ENCODE measurements at regions not wholly inside any gene's neighbourhood (a gene's known extent, or its start where the extent isn't known, plus 50 kb on each side); places are given as distances from the start of the nearest gene placed in this dataset.

- no peak for DNase-seq
- H2BK5ac ChIP-seq (ENCODE audit: low read depth, low read length, poor library complexity) = no peak overlapping the region
- H2AK5ac ChIP-seq (ENCODE audit: low read length) = no peak overlapping the region
- WGBS (ENCODE audit: extremely low coverage, insufficient coverage, insufficient read length) = no CpG with 5 or more reads among the region's 3 CpGs
- H3K27ac ChIP-seq (ENCODE audit: low read depth, low read length) = no peak overlapping the region
- no peak overlapping the region for H3K4me3 ChIP-seq (ENCODE audit: low read depth, low read length)
- H3K27me3 ChIP-seq (ENCODE audit: insufficient read depth, low read length) = no peaks in the 10 kb centered on the region
- no peak overlapping the region for H3K4ac ChIP-seq (ENCODE audit: low read depth, low read length)
- H2BK120ac ChIP-seq (ENCODE audit: insufficient read depth, low read length, poor library complexity) = no peak overlapping the region
- no peak overlapping the region for H2AFZ ChIP-seq (ENCODE audit: insufficient read depth, low read length, poor library complexity)
- H3K23ac ChIP-seq (ENCODE audit: low read length) = no peak overlapping the region
- H3K14ac ChIP-seq (ENCODE audit: low read length) = no peak overlapping the region
- H4K12ac ChIP-seq (ENCODE audit: low read depth, low read length) = no peak overlapping the region
- no peak overlapping the region for H3K4me2 ChIP-seq (ENCODE audit: low read length)
- H3K36me3 ChIP-seq (ENCODE audit: control insufficient read depth in 1 of 2, insufficient read depth in 2 of 2, low read length in 2 of 2) = no peaks in the 10 kb centered on the region
- no peaks in the 10 kb centered on the region for H3K79me1 ChIP-seq (ENCODE audit: low read length)
- no peaks in the 10 kb centered on the region for H3K4me1 ChIP-seq (ENCODE audit: control insufficient read depth in 1 of 2, insufficient read depth in 2 of 2, low read length in 2 of 2)
- H2BK12ac ChIP-seq (ENCODE audit: low read length) = no peak overlapping the region
- no peaks in the 10 kb centered on the region for H3K79me2 ChIP-seq (ENCODE audit: control insufficient read depth, insufficient read depth, low read length, poor library complexity)
- no peak overlapping the region for H4K91ac ChIP-seq (ENCODE audit: low read depth, low read length)
- H3K9me3 ChIP-seq (ENCODE audit: insufficient read depth, low read depth, low read length) = no peaks in the 10 kb centered on the region
- no peak overlapping the region for H3K18ac ChIP-seq (ENCODE audit: low read length)
- no peak overlapping the region for H4K8ac ChIP-seq (ENCODE audit: low read depth, low read length)
- no peak overlapping the region for H3K9ac ChIP-seq (ENCODE audit: low read length)
Observed at GRCh38 chr1:195294911-195295310, 1313.3 kb downstream of the KCNT2 start.

- Histone ChIP-seq H3K4ac (ENCODE audit: low read depth, low read length) (no peak overlapping the region), H4K91ac (ENCODE audit: low read depth, low read length) (no peak overlapping the region), H3K27ac (ENCODE audit: low read depth, low read length) (no peak overlapping the region), H2BK5ac (ENCODE audit: low read depth, low read length, poor library complexity) (no peak overlapping the region), H3K14ac (ENCODE audit: low read length) (no peak overlapping the region), H3K27me3 (ENCODE audit: insufficient read depth, low read length) (no peaks in the 10 kb centered on the region), H4K8ac (ENCODE audit: low read depth, low read length) (no peak overlapping the region), H3K4me2 (ENCODE audit: low read length) (no peak overlapping the region), H2BK120ac (ENCODE audit: insufficient read depth, low read length, poor library complexity) (no peak overlapping the region), H2AFZ (ENCODE audit: insufficient read depth, low read length, poor library complexity) (no peak overlapping the region), H3K36me3 (ENCODE audit: control insufficient read depth in 1 of 2, insufficient read depth in 2 of 2, low read length in 2 of 2) (no peaks in the 10 kb centered on the region), H3K4me3 (ENCODE audit: low read depth, low read length) (no peak overlapping the region), H2BK12ac (ENCODE audit: low read length) (no peak overlapping the region), H3K23ac (ENCODE audit: low read length) (no peak overlapping the region), H3K79me1 (ENCODE audit: low read length) (no peaks in the 10 kb centered on the region), H4K12ac (ENCODE audit: low read depth, low read length) (no peak overlapping the region), H2AK5ac (ENCODE audit: low read length) (no peak overlapping the region), H3K9ac (ENCODE audit: low read length) (no peak overlapping the region), H3K18ac (ENCODE audit: low read length) (no peak overlapping the region), H3K4me1 (ENCODE audit: control insufficient read depth in 1 of 2, insufficient read depth in 2 of 2, low read length in 2 of 2) (no peaks in the 10 kb centered on the region), H3K79me2 (ENCODE audit: control insufficient read depth, insufficient read depth, low read length, poor library complexity) (no peaks in the 10 kb centered on the region), H3K9me3 (ENCODE audit: insufficient read depth, low read depth, low read length) (no peaks in the 10 kb centered on the region)
- WGBS (ENCODE audit: extremely low coverage, insufficient coverage, insufficient read length) = no CpG with 5 or more reads among the region's 1 CpG
- DNase-seq = no peak
Observed at GRCh38 chr1:195278644-195279043, 1329.6 kb downstream of the KCNT2 start.

- Histone ChIP-seq H3K4me1 (ENCODE audit: control insufficient read depth in 1 of 2, insufficient read depth in 2 of 2, low read length in 2 of 2) (no peaks in the 10 kb centered on the region), H3K27me3 (ENCODE audit: insufficient read depth, low read length) (no peaks in the 10 kb centered on the region), H3K79me2 (ENCODE audit: control insufficient read depth, insufficient read depth, low read length, poor library complexity) (no peaks in the 10 kb centered on the region), H3K14ac (ENCODE audit: low read length) (no peak overlapping the region), H3K36me3 (ENCODE audit: control insufficient read depth in 1 of 2, insufficient read depth in 2 of 2, low read length in 2 of 2) (no peaks in the 10 kb centered on the region), H4K12ac (ENCODE audit: low read depth, low read length) (no peak overlapping the region), H4K91ac (ENCODE audit: low read depth, low read length) (no peak overlapping the region), H3K4me2 (ENCODE audit: low read length) (no peak overlapping the region), H2BK12ac (ENCODE audit: low read length) (no peak overlapping the region), H3K4ac (ENCODE audit: low read depth, low read length) (no peak overlapping the region), H3K9me3 (ENCODE audit: insufficient read depth, low read depth, low read length) (no peaks in the 10 kb centered on the region), H2AK5ac (ENCODE audit: low read length) (no peak overlapping the region), H2AFZ (ENCODE audit: insufficient read depth, low read length, poor library complexity) (no peak overlapping the region), H4K8ac (ENCODE audit: low read depth, low read length) (no peak overlapping the region), H3K9ac (ENCODE audit: low read length) (no peak overlapping the region), H3K79me1 (ENCODE audit: low read length) (no peaks in the 10 kb centered on the region), H2BK5ac (ENCODE audit: low read depth, low read length, poor library complexity) (no peak overlapping the region), H2BK120ac (ENCODE audit: insufficient read depth, low read length, poor library complexity) (no peak overlapping the region), H3K18ac (ENCODE audit: low read length) (no peak overlapping the region), H3K4me3 (ENCODE audit: low read depth, low read length) (no peak overlapping the region), H3K27ac (ENCODE audit: low read depth, low read length) (no peak overlapping the region), H3K23ac (ENCODE audit: low read length) (no peak overlapping the region)
- no peak for DNase-seq
- WGBS (ENCODE audit: extremely low coverage, insufficient coverage, insufficient read length) = no CpG with 5 or more reads among the region's 2 CpGs
Observed at GRCh38 chr1:195275710-195276109, 1332.5 kb downstream of the KCNT2 start.

GRCh38 chr1:195251900-195252299 is 1356.3 kb downstream of the KCNT2 start:
- Histone ChIP-seq H2AFZ (ENCODE audit: insufficient read depth, low read length, poor library complexity) (no peak overlapping the region), H3K18ac (ENCODE audit: low read length) (no peak overlapping the region), H3K4me3 (ENCODE audit: low read depth, low read length) (no peak overlapping the region), H2BK120ac (ENCODE audit: insufficient read depth, low read length, poor library complexity) (no peak overlapping the region), H3K9ac (ENCODE audit: low read length) (no peak overlapping the region), H3K23ac (ENCODE audit: low read length) (no peak overlapping the region), H4K8ac (ENCODE audit: low read depth, low read length) (no peak overlapping the region), H4K12ac (ENCODE audit: low read depth, low read length) (no peak overlapping the region), H3K14ac (ENCODE audit: low read length) (no peak overlapping the region), H3K36me3 (ENCODE audit: control insufficient read depth in 1 of 2, insufficient read depth in 2 of 2, low read length in 2 of 2) (no peaks in the 10 kb centered on the region), H2BK12ac (ENCODE audit: low read length) (no peak overlapping the region), H3K9me3 (ENCODE audit: insufficient read depth, low read depth, low read length) (no peaks in the 10 kb centered on the region), H3K79me2 (ENCODE audit: control insufficient read depth, insufficient read depth, low read length, poor library complexity) (no peaks in the 10 kb centered on the region), H2BK5ac (ENCODE audit: low read depth, low read length, poor library complexity) (no peak overlapping the region), H4K91ac (ENCODE audit: low read depth, low read length) (no peak overlapping the region), H3K4me2 (ENCODE audit: low read length) (no peak overlapping the region), H3K79me1 (ENCODE audit: low read length) (no peaks in the 10 kb centered on the region), H3K4ac (ENCODE audit: low read depth, low read length) (no peak overlapping the region), H3K27me3 (ENCODE audit: insufficient read depth, low read length) (no peaks in the 10 kb centered on the region), H3K4me1 (ENCODE audit: control insufficient read depth in 1 of 2, insufficient read depth in 2 of 2, low read length in 2 of 2) (no peaks in the 10 kb centered on the region), H3K27ac (ENCODE audit: low read depth, low read length) (no peak overlapping the region), H2AK5ac (ENCODE audit: low read length) (no peak overlapping the region)
- WGBS (ENCODE audit: extremely low coverage, insufficient coverage, insufficient read length) = no CpG with 5 or more reads among the region's 4 CpGs
- no peak for DNase-seq
